ES-I3 (cell line): ENCODE measurements at regions not wholly inside any gene's neighbourhood (a gene's known extent, or its start where the extent isn't known, plus 50 kb on each side); places are given as distances from the start of the nearest gene placed in this dataset.

Experiments
- H3K36me3 ChIP-seq: 2 replicates; pipeline ENCODE4 v1.6.1; 2013; ENCODE audit warnings: mild to moderate bottlenecking, low read length, control low read depth, moderate library complexity; ENCODE audit not compliant: insufficient read depth
- H3K4me1 ChIP-seq: 2 replicates; pipeline ENCODE4 v1.6.1; 2013; ENCODE audit warnings: mild to moderate bottlenecking, control low read depth, low read length; ENCODE audit not compliant: insufficient read depth
- H3K9ac ChIP-seq: 2 replicates; pipeline ENCODE4 v1.6.1; 2013; ENCODE audit warnings: low read depth, mild to moderate bottlenecking, low read length, moderate library complexity
- H3K9me3 ChIP-seq: 2 replicates; pipeline ENCODE4 v1.6.1; 2013; ENCODE audit warnings: mild to moderate bottlenecking, low read length, moderate library complexity; ENCODE audit not compliant: control insufficient read depth, insufficient read depth

DNA sequence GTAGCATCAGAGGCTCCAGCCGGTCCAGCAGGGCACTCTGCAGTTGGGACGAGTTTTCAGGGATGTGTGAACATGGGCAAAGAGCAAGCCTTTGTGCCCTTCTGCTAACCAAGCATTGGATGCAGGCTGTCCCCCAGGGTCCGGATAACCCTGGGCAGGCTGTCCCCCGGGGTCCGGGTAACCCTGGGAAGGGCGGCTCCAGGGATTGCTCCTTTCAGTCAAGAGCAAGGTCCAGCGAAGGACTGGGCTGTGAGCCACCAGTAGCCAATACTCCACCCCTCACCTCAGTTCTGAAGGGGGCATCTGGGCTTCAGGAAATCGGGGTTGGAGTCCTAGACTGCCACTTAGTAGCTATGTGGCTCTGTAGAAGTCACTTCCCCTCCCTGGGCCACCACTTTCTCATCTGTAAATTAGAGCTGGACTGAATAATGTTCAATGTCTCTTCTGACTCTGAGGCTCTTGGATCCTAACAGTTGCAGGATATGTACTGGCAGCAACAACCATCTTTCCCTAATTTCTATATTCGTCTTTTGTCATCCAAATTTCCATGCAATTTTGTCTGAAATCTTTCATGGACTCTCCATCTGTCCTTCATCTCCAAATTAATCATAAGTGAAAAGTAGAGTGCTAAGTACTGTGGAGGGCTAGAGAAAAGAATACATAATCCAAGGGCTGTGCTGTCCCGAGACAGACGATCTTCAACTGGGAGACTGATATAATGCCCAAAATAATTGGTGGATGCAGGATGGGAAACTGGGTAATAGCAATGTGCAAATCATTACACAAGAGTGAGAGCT, 137.4 kb upstream of the NTF3 start:
- H3K9me3 ChIP-seq: no peaks in the 10 kb centered on the region
- 0 out of 2 replicates have a peak, but pooled peaks cover 7% of the 10 kb centered on the region for H3K4me1 ChIP-seq
- no peak overlapping the region for H3K9ac ChIP-seq
- no peaks in the 10 kb centered on the region; the same call in 1 of the 2 replicates for H3K36me3 ChIP-seq

DNA sequence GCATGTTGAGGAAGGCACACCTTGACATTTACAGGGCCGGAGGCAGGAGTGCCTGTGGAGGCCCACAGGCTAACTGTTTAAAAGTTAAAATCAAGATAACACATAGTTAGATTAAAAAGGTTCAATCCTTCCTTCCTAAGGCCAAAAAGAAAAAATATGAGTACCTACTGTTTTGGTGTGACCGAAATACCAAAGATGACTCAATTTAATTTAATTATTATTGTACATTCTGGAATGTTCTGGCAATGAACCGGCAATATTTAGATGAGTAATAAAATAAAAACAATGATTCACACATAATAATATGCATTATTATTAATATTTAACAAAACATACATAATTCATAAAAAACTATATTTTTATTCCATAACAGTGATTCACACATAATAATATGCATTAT, 136.8 kb upstream of the NTF3 start:
- Histone ChIP-seq H3K9ac (no peak overlapping the region), H3K36me3 (no peaks in the 10 kb centered on the region; the same call in 1 of the 2 replicates), H3K4me1 (0 out of 2 replicates have a peak, but pooled peaks cover 7% of the 10 kb centered on the region), H3K9me3 (no peaks in the 10 kb centered on the region)

DNA sequence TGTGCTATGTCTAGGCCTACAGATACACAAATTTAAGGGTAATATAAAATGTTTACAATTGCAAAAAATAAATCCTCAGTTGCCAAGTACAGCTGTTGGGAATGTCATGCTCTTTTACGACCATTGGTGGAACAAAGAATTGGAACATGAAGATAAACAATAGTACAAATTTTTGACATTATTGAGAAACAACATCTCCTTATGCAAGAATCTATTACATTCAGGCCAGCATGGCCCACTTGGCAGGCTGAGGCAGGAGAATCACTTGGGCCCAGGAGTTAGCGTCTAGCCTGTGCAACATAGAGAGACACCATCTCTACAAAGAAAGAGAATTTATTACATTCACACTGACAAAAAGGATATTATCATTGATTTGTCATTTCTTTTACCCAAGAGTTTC, 135.9 kb upstream of the NTF3 start:
- H3K36me3 ChIP-seq: no peaks in the 10 kb centered on the region; the same call in 1 of the 2 replicates
- no peak overlapping the region for H3K9ac ChIP-seq
- no peaks in the 10 kb centered on the region for H3K9me3 ChIP-seq
- 0 out of 2 replicates have a peak, but pooled peaks cover 7% of the 10 kb centered on the region for H3K4me1 ChIP-seq

DNA sequence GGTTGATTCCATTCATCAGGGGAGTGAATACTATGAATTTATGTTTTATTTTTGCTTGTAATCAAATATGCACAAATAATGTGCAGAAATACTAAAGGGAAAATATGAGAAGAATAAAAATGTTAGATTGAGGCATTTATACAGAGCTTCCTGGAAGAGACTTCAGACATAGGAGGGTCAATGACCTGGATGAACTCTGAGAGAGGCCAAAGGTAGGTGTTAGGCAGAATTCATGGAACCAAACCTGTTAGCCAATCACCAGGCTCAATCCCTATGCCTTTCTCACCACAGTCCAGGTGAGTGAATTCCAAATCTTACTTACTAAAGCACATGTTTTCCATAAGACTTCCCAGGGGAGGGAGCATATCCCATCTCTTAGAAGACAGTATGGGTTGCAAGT, 130.4 kb upstream of the NTF3 start:
- Histone ChIP-seq H3K9me3 (no peaks in the 10 kb centered on the region), H3K4me1 (no peaks in the 10 kb centered on the region), H3K36me3 (no peaks in the 10 kb centered on the region; the same call in 1 of the 2 replicates), H3K9ac (no peak overlapping the region)

GRCh38 chr12:5305425-5305824, 126.5 kb upstream of the NTF3 start:
- Histone ChIP-seq H3K4me1 (no peaks in the 10 kb centered on the region), H3K9me3 (no peaks in the 10 kb centered on the region), H3K9ac (no peak overlapping the region), H3K36me3 (no peaks in the 10 kb centered on the region)

DNA sequence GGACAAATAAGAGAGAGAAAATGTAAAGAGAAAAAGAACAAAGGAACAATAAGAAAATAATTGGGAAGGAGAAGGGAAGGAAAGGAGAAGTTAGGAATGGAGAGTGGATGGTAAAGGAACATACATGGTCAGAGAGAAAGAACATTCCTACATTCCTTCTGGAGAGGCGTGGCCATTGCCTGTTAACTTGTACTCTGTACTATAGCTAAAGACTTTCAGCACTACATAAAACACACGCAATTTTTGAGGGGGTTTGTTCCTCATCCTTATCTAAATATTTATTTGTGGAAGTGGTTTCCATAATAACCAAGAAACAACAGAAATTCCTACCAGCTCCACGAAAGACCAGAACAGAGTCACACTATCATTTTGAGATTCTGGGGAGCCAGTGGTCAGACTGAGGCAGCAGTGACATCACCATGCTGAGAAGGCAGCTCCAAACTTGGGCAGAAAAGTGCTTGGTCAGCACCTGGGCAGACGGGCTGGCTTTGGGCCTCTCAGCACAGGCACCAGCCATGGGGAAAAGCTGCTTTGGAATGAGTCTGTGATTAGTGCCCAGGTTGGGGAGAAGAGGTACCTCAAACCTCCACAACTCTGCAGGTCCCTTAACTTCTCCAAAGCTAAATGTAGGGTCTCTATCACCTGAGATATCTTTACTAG, 125.9 kb upstream of the NTF3 start:
- Histone ChIP-seq H3K9me3 (no peaks in the 10 kb centered on the region), H3K9ac (no peak overlapping the region), H3K4me1 (no peaks in the 10 kb centered on the region), H3K36me3 (no peaks in the 10 kb centered on the region)

DNA sequence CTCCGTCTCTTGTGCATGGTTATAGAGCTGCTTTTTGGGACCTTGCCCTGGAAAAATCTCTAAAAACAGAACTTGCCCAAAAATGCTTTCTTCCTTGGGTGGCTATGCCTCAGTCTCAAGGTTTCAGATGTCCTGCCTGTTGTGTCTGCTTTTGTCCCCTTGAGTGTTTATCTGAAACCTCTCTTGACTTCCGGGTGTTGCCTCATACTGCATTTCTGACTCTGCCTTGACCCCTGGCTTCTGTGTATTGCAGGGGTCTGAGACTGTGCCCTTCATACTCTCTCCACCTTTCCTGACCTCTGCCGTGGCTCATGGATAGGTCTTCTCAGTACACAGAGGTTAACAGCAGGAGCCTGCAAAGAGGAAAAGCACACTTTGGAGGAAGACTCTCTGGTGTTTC, 124.8 kb upstream of the NTF3 start:
- Histone ChIP-seq H3K9ac (no peak overlapping the region), H3K36me3 (no peaks in the 10 kb centered on the region), H3K4me1 (no peaks in the 10 kb centered on the region), H3K9me3 (no peaks in the 10 kb centered on the region)

DNA sequence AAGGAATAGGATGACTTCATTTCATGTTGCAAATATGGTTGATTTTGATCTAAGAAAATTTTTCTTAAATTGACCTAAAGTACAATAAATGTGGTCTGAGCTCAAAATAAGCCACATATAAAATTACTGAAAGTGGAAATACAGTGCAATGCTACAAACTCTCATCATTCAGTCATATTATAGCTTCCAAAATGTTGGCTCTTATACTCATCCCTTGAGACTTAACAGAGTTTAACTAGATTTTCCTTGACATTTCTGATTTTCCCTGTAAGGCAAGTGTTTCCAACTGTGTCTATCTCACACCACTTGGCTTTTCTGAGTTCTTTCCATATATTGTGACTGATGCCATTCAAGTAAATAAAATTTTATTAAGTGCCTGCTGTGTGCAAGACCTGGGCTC, 123.7 kb upstream of the NTF3 start:
- Histone ChIP-seq H3K36me3 (no peaks in the 10 kb centered on the region), H3K9ac (no peak overlapping the region), H3K9me3 (no peaks in the 10 kb centered on the region), H3K4me1 (no peaks in the 10 kb centered on the region)

DNA sequence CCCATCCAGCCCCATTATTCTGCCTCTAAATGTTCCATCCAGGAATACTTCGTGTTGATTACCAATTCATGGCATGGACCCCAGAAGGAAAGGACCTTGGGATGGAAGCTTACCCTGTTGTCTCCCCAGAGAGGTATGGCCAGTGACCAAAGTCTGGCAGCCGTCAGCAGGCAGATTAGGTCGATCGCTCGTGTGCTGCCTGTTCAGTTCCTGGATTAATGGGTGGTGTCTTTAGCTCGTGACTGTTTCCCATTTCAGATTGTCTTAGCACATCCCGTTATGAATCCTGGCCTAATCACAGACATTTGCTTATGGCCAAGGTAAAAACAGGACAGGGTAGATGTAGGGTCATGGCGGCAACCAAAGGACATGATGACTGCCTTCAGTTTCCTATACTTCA, 122.9 kb upstream of the NTF3 start:
- Histone ChIP-seq H3K9ac (no peak overlapping the region), H3K4me1 (no peaks in the 10 kb centered on the region), H3K36me3 (no peaks in the 10 kb centered on the region), H3K9me3 (peaks cover 2% of the 10 kb centered on the region; the same call in 1 of the 2 replicates)

DNA sequence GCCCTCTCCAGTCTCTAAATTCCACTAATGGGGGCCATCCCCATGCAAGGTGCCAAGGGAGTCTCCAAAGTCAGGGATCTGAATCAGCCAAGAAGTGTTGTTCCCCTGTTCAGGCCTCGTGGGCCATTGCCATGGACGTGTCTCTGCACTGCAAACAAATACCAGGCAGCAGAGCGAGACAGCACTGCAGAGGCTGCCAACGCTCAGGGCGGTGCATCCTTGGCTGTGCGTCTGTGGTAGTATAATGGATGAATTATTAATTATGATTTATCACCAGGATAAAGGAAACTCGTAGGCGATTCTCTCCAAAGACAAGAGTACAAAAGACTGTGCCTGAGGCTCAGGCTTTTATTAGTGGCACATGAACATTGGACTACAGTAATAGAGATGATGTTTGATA, 122.3 kb upstream of the NTF3 start:
- no peak overlapping the region for H3K9ac ChIP-seq
- peaks cover 8% of the 10 kb centered on the region; the same call in 1 of the 2 replicates for H3K9me3 ChIP-seq
- H3K4me1 ChIP-seq: no peaks in the 10 kb centered on the region
- H3K36me3 ChIP-seq: no peaks in the 10 kb centered on the region; the same call in 1 of the 2 replicates

- Histone ChIP-seq H3K9me3 (peaks cover 9% of the 10 kb centered on the region; the same call in 1 of the 2 replicates), H3K4me1 (no peaks in the 10 kb centered on the region), H3K9ac (no peak overlapping the region), H3K36me3 (no peaks in the 10 kb centered on the region; the same call in 1 of the 2 replicates)
Measured at GRCh38 chr12:5310151-5310550, 121.8 kb upstream of the NTF3 start.

DNA sequence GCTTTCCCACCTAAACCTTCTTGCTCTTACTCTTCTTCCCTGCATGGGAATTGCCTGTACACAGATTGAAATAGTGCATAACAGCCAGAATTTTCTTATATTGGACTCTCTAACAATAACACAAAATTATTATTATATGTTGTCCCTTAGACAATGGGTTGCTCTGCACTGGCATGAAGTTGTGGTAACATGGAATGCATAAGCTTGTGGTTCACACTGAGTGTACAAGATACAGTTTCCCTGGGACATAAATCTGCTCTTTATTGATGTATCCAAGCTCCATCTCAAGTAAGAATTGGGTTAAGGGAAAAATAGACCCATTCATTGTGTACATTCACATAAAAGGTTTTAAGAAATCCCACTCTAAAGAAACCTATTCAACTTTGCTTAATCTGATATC, 114.4 kb upstream of the NTF3 start:
- H3K9me3 ChIP-seq: peaks cover 16% of the 10 kb centered on the region
- no peaks in the 10 kb centered on the region for H3K4me1 ChIP-seq
- no peak overlapping the region for H3K9ac ChIP-seq
- H3K36me3 ChIP-seq: no peaks in the 10 kb centered on the region; the same call in 1 of the 2 replicates

GRCh38 chr12:5318874-5319273, 113.0 kb upstream of the NTF3 start:
- Histone ChIP-seq H3K9ac (no peak overlapping the region), H3K4me1 (no peaks in the 10 kb centered on the region), H3K36me3 (no peaks in the 10 kb centered on the region; the same call in 1 of the 2 replicates), H3K9me3 (peaks cover 15% of the 10 kb centered on the region)

DNA sequence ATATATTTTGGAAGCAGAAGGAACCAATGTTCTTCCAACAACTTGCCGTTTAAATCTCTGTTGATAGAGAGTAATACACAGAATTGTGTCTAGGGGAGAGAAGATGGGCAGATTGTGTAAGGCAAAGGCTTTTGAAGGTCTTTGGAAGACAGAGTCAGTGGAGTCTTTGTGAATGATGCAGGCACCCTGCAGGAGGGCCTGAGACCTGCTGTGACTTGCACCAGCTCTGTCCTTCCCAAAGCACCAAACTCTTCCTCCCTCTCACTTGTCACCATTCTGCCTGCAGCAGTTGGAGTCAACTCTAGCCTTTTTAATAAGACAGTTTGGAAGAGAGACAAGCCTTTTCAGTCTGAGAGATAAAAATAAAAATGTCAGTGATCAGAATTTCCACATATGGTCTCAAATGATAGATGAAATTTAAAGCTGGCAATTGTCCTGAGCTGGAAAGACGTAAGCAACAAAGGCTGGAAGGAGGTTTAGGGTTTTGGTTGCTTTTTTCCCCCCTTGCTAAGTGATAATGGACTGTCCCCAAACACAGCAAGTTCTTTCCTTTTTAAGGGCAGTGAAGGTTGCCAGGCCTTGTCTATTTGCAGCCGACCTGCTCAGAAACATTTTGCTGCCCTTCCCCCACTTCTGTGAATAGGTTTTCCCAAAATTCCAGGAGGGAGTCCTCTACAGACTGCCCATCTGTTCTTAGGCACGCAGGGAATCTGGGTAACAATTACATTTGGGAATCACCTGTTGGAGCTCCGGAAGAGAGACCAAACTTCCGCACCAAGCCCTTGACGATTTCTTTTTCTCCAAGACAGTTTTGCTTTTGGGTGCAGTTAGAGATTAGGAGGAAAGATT, 103.0 kb upstream of the NTF3 start:
- peaks cover 10% of the 10 kb centered on the region; the same call in 1 of the 2 replicates for H3K4me1 ChIP-seq
- no peaks in the 10 kb centered on the region for H3K36me3 ChIP-seq
- no peak overlapping the region for H3K9ac ChIP-seq
- no peaks in the 10 kb centered on the region; the same call in 1 of the 2 replicates for H3K9me3 ChIP-seq
